Esophagus (tissue), 2 donors: ENCODE measurements at regions not wholly inside any gene's neighbourhood (a gene's known extent, or its start where the extent isn't known, plus 50 kb on each side); places are given as distances from the start of the nearest gene placed in this dataset.
"Not testable (repeated sequence)": the region's sequence is repeated elsewhere in the genome, so short reads cannot be mapped to it uniquely, and the experiment has no call there.

Experiments used
- H3K27ac ChIP-seq, 2 donors: one replicate each; pipeline ENCODE4 v1.5.1; 2013; ENCODE audit warnings: low read depth in 2 of 2, mild to moderate bottlenecking in 2 of 2, inconsistent platforms in 1 of 2, low read length in 1 of 2, moderate library complexity in 1 of 2
- H3K27me3 ChIP-seq, 2 donors: one replicate each; pipeline ENCODE4 v1.6.1; 2013; ENCODE audit warnings: low read length in 2 of 2, control low read depth in 1 of 2, mild to moderate bottlenecking in 1 of 2; ENCODE audit not compliant: insufficient read depth in 2 of 2, control insufficient read depth in 1 of 2
- H3K36me3 ChIP-seq, 2 donors: one replicate each; pipeline ENCODE4 v1.6.1; 2013; ENCODE audit warnings: low read length in 1 of 2; ENCODE audit not compliant: control insufficient read depth in 2 of 2, insufficient read depth in 2 of 2
- H3K4me1 ChIP-seq, 2 donors: one replicate each; pipeline ENCODE4 v1.6.1; 2013; ENCODE audit warnings: low read length in 1 of 2; ENCODE audit not compliant: control insufficient read depth in 2 of 2, insufficient read depth in 2 of 2
- H3K4me3 ChIP-seq, 2 donors: one replicate each; pipeline ENCODE4 v1.5.1; 2013; ENCODE audit warnings: low read length in 2 of 2, mild to moderate bottlenecking in 2 of 2, low read depth in 1 of 2, moderate library complexity in 1 of 2
- H3K9me3 ChIP-seq, 2 donors: one replicate each; pipeline ENCODE4 v1.6.1; 2013; ENCODE audit warnings: mild to moderate bottlenecking in 2 of 2, low read depth in 1 of 2, low read length in 1 of 2, moderate library complexity in 1 of 2; ENCODE audit not compliant: control insufficient read depth in 2 of 2, insufficient read depth in 1 of 2
- WGBS, 2 donors: extraction: QIAGEN DNeasy Blood & Tissue Kit; methylation state at CpG; one replicate each; pipeline ENCODE4 v1.1.7; 2013; 5-methylcytosine and 5-hydroxymethylcytosine counted together
- donor health status: healthy with polysubstance abuse.
- donor health status: Bipolar disorder and iron deficiency.

- Histone ChIP-seq H3K4me3 (no peak overlapping the region), H3K36me3 (no peaks in the 10 kb centered on the region), H3K27ac (no peak overlapping the region), H3K4me1 (no peaks in the 10 kb centered on the region), H3K27me3 (peaks cover 0 to 3% of the 10 kb centered on the region in 2 donors), H3K9me3 (no peaks in the 10 kb centered on the region)
- WGBS, 2 donors, result 79 to 92% methylated on average over 1 of the region's 1 CpG
Measured at GRCh38 chr15:60259469-60259868, 138.3 kb downstream of the ANXA2 start.

GRCh38 chr15:60264088-60264487 is 133.7 kb downstream of the ANXA2 start:
- Histone ChIP-seq H3K4me3 (no peak overlapping the region), H3K27ac (no peak overlapping the region), H3K9me3 (no peaks in the 10 kb centered on the region), H3K4me1 (no peaks in the 10 kb centered on the region), H3K27me3 (peaks cover 3% of the 10 kb centered on the region in 2 donors), H3K36me3 (no peaks in the 10 kb centered on the region)
- 57 to 61% methylated on average over 4 of the region's 4 CpGs for WGBS, 2 donors

GRCh38 chr15:60264566-60264965 is 133.2 kb downstream of the ANXA2 start:
- Histone ChIP-seq H3K4me3 (no peak overlapping the region), H3K4me1 (no peaks in the 10 kb centered on the region), H3K27me3 (peaks cover 3% of the 10 kb centered on the region in 2 donors), H3K9me3 (no peaks in the 10 kb centered on the region), H3K27ac (no peak overlapping the region), H3K36me3 (no peaks in the 10 kb centered on the region)
- WGBS, 2 donors, result 66 to 67% methylated on average over 4 of the region's 4 CpGs

GRCh38 chr15:60265057-60265456 is 132.7 kb downstream of the ANXA2 start:
- no peak overlapping the region for H3K4me3 ChIP-seq
- no peaks in the 10 kb centered on the region for H3K4me1 ChIP-seq
- H3K27ac ChIP-seq, result no peak overlapping the region
- H3K36me3 ChIP-seq, result no peaks in the 10 kb centered on the region
- H3K27me3 ChIP-seq, result peaks cover 3% of the 10 kb centered on the region in 2 donors
- no peaks in the 10 kb centered on the region for H3K9me3 ChIP-seq

- H3K4me3 ChIP-seq, result no peak overlapping the region
- no peaks in the 10 kb centered on the region for H3K9me3 ChIP-seq
- no peaks in the 10 kb centered on the region for H3K27me3 ChIP-seq
- no peaks in the 10 kb centered on the region for H3K36me3 ChIP-seq
- no peak overlapping the region for H3K27ac ChIP-seq
- no peaks in the 10 kb centered on the region for H3K4me1 ChIP-seq
- 87 to 92% methylated on average over 2 of the region's 2 CpGs for WGBS, 2 donors
Measured at GRCh38 chr15:60272623-60273022, 125.2 kb downstream of the ANXA2 start.

- no peak overlapping the region for H3K4me3 ChIP-seq
- no peak overlapping the region for H3K27ac ChIP-seq
- no peaks in the 10 kb centered on the region for H3K27me3 ChIP-seq
- no peaks in the 10 kb centered on the region for H3K4me1 ChIP-seq
- no peaks in the 10 kb centered on the region for H3K36me3 ChIP-seq
- H3K9me3 ChIP-seq, result no peaks in the 10 kb centered on the region
- WGBS, 2 donors, result 56 to 89% methylated on average over 3 of the region's 3 CpGs
Measured at GRCh38 chr15:60275624-60276023, 122.2 kb downstream of the ANXA2 start.

GRCh38 chr15:60278879-60279278 is 118.9 kb downstream of the ANXA2 start:
- Histone ChIP-seq H3K9me3 (no peaks in the 10 kb centered on the region), H3K4me3 (no peak overlapping the region), H3K36me3 (no peaks in the 10 kb centered on the region), H3K4me1 (no peaks in the 10 kb centered on the region), H3K27ac (no peak overlapping the region), H3K27me3 (no peaks in the 10 kb centered on the region)
- 76 to 79% methylated on average over 6 of the region's 6 CpGs for WGBS, 2 donors

- Histone ChIP-seq H3K36me3 (no peaks in the 10 kb centered on the region), H3K4me1 (no peaks in the 10 kb centered on the region), H3K9me3 (no peaks in the 10 kb centered on the region), H3K27me3 (no peaks in the 10 kb centered on the region), H3K4me3 (no peak overlapping the region), H3K27ac (no peak overlapping the region)
- 68 to 71% methylated on average over 2 of the region's 2 CpGs for WGBS, 2 donors
Measured at GRCh38 chr15:60280259-60280658, 117.5 kb downstream of the ANXA2 start.

GRCh38 chr15:60283936-60284335 is 113.8 kb downstream of the ANXA2 start:
- Histone ChIP-seq H3K9me3 (no peaks in the 10 kb centered on the region), H3K27me3 (no peaks in the 10 kb centered on the region), H3K4me3 (no peak overlapping the region), H3K4me1 (no peaks in the 10 kb centered on the region), H3K27ac (no peak overlapping the region), H3K36me3 (no peaks in the 10 kb centered on the region)

GRCh38 chr15:60295901-60296300 is 101.9 kb downstream of the ANXA2 start:
- not testable (repeated sequence) for H3K27me3 ChIP-seq, H3K4me3 ChIP-seq, H3K9me3 ChIP-seq, H3K36me3 ChIP-seq, H3K4me1 ChIP-seq, H3K27ac ChIP-seq
- WGBS, 2 donors, result 92 to 95% methylated on average over 5 of the region's 5 CpGs
